HG03095 (cell line): ENCODE measurements at regions not wholly inside any gene's neighbourhood (a gene's known extent, or its start where the extent isn't known, plus 50 kb on each side); places are given as distances from the start of the nearest gene placed in this dataset.
A peak's percentile ranks its signal among the peaks of the same experiment; 100 is the strongest.
"Not testable (repeated sequence)": the region's sequence is repeated elsewhere in the genome, so short reads cannot be mapped to it uniquely, and the experiment has no call there.

Source experiments
- ATAC-seq: cut with Tn5 transposase; IDR thresholded peaks from one replicate; pipeline ENCODE4 v1.9.1; 2021; ENCODE audit warnings: moderate library complexity; ENCODE audit not compliant: unreplicated experiment

DNA sequence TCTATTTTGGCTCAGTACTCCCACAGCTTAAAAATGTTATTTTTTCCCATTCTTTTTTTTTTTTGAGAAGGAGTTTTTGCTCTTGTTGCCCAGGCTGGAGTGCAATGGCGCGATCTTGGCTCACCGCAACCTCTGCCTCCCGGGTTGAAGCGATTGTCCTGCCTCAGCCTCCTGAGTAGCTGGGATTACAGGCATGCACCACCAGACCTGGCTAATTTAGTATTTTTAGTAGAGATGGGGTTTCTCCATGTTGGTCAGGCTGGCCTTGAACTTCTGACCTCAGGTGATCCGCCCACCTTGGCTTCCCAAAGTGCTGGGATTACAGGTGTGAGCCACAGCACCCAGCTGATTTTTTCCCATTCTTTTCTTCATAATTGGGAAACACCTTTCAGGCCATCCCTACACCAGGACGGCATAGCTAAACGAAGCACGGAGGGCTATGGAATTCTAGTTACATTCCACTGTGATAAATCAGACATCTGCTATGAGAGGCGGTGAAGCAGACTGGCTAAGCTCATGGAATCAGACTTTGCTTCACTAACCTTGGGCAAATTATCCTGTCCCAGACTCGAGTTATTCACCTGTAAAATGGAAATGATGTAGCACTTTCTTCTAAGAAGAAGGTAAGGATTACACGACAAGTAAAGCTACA is 68.7 kb upstream of the ZFAND5 start:
- ATAC-seq: not testable (repeated sequence)

DNA sequence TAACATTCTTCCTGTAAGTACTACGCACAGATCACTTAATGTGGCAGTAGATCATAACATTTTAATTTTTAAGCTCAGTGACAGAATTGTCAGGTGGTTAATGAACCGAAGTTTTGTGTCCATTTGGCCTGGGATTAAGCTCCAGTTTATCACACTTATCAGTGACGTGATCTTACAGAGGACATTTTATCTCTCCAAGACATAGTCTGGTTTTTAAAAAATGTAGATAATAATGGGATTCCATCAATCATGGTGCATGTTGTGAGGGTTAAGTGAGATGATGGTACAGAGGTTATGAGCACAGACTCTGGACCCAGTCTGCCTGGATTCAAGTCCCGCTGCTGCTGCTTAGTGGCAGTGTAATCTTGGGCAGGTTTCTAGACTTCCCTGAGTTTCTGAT is 66.0 kb upstream of the ZFAND5 start:
- no peak for ATAC-seq

DNA sequence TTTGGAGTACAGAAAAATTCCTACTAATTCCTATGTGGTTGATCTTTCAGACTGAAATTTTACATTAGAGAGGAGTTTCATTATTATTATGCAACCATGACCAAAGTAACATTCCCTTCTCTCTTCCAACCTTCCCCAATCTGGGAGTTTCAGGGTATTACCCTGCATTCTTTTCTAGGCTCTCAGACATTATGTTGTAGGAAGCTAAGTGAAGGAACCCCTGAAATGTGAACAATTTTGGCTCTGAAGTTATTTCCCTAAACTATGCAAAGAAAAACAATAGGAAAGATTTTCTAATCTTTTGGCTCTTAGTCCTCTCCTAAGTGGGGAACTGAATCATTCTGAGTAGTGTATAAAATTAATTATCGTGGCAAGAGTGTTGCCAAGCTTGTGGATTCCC is 63.3 kb upstream of the ZFAND5 start:
- ATAC-seq: no peak

DNA sequence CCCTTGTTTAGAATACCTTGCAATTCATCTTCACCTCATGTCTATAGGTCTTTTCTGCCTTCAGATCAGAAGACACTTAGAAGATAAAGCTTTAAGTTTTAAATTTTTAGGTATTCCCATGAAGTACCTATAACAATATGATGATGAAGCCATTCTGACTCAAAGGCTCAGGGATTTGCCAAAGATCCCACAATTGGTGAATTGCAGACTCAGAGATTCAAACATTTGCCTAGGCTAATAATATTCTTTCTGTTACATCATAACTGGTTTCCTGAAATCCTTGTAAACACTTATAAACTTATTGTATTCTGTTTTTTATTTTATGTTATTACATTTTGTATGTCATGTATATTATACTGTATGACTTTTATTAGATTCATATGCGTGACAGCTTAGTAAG is 62.8 kb upstream of the ZFAND5 start:
- no peak for ATAC-seq

DNA sequence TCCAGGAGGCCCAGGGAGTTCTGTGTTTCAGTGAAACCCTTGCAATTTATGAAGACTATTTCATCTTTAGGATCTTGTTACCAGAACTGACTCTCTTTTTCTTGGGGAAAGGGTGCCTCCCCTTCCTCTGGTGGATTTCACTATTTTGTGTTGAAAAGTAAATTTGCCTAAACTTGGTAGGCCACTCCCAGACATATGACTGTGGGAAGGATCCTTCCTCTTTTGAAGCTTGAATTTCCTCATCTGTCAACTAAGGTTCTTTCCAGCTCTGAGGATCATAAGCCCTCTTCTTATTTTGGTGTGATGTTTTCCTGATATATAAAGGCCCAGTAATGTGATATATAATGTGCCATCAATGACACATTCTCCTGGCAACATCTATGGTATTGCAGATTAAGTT is 59.1 kb upstream of the ZFAND5 start:
- ATAC-seq: no peak

GRCh38 chr9:72422214-72422613 is 57.2 kb upstream of the ZFAND5 start:
- ATAC-seq: no peak

GRCh38 chr9:72420783-72421182 is 55.8 kb upstream of the ZFAND5 start:
- ATAC-seq: no peak

- ATAC-seq: no peak
Observed at GRCh38 chr9:72415948-72416347, 50.9 kb upstream of the ZFAND5 start.

DNA sequence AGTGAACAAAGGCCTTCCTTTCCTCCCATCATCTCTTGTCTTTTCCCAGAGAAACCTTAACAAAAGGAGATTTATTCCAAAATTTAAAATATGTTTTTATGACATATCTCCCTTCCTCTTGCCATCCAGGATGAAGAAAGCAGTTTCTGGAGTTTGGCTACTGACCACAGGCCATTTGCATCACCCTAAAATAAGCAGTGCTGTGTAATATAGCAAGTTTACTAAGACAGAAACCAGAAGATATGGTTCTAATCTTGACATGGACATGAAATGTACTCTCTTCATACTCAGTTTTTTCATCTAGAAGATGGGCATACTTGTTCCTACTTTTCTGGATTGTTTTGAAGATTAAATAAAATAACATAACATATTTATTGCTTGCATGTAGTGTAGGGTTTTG is 50.2 kb upstream of the ZFAND5 start:
- peak; percentile 62 for ATAC-seq
